GM19238 (cell line): ENCODE measurements at regions not wholly inside any gene's neighbourhood (a gene's known extent, or its start where the extent isn't known, plus 50 kb on each side); places are given as distances from the start of the nearest gene placed in this dataset.

Experiments
- DNase-seq: peaks from one replicate; pipeline ENCODE4 v3.0.0; 2011; ENCODE audit warnings: low spot score; ENCODE audit not compliant: insufficient read length

- no peak for DNase-seq
Measured at GRCh38 chr22:48135592-48135991, 1373.1 kb downstream of the TBC1D22A start.

GRCh38 chr22:48125416-48125815 lies 1363.0 kb downstream of the TBC1D22A start:
- DNase-seq = no peak

GRCh38 chr22:48121984-48122383 lies 1359.5 kb downstream of the TBC1D22A start:
- no peak for DNase-seq

- no peak for DNase-seq
Measured at GRCh38 chr22:48118654-48119053, 1356.2 kb downstream of the TBC1D22A start.

GRCh38 chr22:48116871-48117270 lies 1354.4 kb downstream of the TBC1D22A start:
- DNase-seq = no peak

DNA sequence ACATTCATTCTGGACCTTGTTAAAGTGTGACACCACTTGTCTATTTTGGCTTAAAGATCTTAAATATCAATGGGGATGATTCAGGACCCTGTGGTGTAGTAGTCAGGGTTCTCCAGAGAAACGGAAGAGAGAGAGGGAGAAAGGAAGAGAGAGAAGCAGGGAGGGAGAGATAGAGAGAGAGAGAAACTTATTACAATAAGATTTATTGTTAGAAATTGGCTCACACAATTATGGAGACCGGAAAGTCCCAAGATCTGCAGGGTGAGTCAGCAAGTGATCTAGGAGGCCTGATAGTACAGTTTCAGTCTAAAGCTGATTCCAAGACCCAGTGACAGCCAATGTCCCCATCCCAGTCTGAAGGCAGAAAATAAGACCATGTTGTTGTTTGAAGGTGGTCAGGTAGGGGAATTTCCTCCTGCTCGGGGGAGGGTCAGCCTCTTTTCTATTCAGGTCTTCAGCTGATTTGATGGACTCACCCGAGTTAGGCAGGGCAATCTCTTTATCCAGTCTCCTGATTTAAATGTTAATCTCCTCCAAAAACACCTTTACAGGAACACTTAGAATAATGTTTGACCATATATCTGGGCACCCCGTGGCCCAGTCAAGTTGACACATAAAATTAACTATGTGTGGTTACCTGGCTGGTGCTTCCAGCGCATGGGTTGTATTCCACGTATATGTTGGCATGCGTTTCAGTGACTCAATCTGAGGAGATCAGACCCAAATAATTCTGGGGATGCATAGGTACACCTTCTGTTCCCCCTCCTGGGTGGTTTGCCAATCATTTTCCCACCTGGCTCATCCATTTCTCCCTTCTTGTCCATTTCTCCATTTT lies 1350.5 kb downstream of the TBC1D22A start:
- no peak for DNase-seq

DNA sequence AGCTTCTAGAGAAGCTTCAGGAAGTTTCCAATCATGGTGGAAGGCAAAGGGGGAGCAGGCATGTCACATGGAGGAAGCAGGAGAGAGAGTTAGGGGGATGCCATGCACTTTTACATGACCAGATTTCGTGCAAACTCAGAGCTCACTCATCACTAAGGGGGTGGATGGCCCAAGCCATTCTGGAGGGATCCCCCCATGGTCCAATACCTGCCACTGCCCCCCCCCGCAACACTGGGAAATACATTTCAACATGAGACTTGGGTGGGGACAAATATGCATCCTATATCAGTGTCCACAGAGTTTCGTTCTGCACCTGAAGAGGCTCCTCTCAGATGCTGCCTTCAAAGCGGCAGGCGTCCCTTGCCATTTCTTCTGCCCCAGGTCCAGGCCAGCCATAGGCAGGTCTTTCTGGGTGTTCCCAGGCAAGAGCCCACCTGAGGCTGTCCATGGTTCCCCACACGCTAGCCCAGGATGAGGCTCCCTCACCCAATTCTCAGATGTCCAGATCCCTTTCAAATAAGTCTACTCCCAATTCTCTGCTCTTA lies 1344.3 kb downstream of the TBC1D22A start:
- DNase-seq = no peak

DNA sequence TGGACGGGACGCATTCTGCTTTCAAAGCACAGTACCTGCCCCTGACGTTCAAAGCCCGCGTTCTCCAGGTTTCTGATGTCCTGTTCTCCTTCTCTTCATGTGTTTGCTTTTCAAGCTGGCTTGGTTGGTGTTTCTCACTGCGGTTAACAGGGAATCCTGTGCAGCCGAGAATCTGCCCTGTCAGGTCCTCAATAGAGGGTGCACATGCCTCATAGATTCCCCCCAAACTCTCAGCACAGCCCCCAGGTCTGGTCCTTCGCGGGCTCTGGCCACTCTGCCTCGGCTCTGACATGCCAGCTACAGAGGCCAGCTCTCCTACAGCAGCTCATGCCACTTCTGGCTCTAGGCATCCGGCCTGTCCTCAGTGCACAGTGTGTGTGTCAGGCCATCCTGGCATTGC lies 1343.8 kb downstream of the TBC1D22A start:
- DNase-seq = no peak

DNA sequence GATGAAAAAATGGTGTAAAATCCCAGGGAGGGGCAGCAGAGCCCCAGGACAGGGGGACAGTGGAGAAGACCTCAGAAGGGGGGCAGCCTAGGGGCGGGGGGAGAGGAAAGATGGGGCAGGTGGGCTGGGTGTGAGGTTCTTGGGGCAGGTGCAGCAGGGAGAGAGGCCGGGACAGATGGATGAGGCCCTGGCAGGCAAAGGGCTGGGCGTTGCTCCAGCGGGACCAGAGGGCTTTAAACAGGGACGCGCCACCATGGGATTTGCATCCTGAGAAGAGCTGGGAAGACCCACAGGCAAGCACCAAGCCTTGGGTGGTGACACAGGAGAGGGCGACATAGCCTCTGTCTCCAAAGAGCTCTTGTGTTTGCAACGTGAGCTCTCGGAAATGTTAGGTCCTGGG lies 1342.8 kb downstream of the TBC1D22A start:
- no peak for DNase-seq

GRCh38 chr22:48104766-48105165 lies 1342.3 kb downstream of the TBC1D22A start:
- DNase-seq = no peak

DNA sequence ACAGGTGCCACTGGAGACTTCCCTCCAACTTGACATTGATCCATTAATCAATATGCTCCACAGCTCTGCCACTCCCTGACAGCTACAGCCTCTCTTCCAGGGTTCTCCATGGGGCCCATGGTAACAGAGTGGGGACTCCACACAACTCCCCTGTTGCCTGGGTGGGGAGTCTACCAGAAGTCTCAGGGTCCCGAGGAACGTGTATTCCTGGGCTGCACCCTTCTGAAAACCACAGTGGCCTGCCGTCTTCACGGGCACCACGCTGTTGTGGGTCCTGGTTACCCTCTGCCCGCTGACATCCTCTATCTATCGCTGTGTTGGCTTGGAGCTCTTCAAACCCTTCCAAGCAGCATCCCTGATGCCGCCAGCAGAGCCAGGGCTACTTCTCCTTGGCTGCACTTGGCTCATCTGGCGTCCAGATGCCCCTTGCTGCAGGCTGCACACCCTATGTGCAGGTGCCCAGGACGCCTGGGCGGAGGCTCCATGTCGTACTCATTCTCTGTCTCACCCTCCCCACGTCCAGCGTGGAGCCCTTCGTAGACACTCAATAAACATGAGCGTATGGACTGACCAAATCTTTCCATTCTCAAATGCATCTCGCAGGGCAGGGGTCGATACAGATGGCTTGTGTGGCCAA lies 1341.8 kb downstream of the TBC1D22A start:
- no peak for DNase-seq

GRCh38 chr22:48103126-48103875 lies 1340.9 kb downstream of the TBC1D22A start:
- DNase-seq = no peak

- DNase-seq = no peak
Measured at GRCh38 chr22:48102581-48102980, 1340.1 kb downstream of the TBC1D22A start.

DNA sequence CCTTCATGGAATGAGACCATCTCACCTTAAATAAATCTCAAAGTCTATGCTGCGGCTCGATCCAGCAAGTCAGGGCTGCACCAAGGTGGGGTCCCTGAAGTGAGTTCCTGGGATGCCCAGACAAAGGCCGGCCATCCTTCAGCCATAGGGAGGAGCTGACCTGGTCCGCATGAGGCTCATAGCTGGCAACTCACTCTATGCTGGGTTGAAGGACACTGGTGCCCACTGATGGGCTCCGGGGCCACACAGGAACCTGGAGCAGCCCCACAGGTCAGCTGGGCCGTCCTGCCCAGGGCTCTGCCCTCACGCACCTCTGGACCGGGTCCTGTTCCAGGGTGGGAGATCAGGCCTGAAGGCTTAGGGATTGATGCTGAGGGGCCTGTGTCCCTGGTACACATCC lies 1339.3 kb downstream of the TBC1D22A start:
- no peak for DNase-seq

DNA sequence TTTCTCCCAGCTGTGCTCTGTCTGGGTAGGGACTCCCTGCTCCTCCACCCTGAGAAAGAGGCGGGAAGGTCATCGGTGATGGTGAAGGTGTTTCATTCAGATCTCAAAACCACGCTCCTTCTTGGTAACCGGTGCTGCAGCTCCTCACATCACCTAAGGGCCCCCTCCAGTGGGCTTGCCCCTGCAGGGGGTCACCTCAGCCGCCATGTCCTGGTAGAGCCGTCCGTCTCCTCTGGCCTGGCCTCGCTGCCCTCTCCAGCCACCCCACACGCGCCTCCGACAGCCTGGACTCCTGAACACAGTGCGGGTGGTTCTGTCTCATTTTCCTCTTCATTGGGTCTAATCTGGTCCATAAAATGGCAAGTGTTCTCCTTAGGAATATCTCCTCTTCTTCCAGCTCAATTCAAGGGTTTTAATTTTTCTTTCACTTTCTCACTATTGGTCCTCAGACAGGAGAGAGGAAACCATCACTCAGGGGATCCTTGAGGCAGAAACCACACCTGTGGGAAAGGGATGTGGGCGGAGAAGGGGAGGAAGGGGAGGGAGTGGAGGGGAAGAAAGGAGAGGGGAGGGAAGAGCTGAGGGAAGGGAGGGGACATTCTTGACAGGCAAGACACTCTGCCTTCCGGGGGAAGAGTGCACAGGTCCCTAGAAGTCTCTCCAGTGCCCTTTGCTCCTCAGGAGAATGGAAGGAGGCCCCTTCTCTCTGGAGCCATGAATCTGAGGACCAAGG lies 1338.4 kb downstream of the TBC1D22A start:
- no peak for DNase-seq

- DNase-seq = no peak
Measured at GRCh38 chr22:48099671-48100070, 1337.2 kb downstream of the TBC1D22A start.

GRCh38 chr22:48099251-48099650 lies 1336.8 kb downstream of the TBC1D22A start:
- no peak for DNase-seq

- DNase-seq = no peak
Measured at GRCh38 chr22:48098921-48099245, 1336.4 kb downstream of the TBC1D22A start.

GRCh38 chr22:48098243-48098920 lies 1335.9 kb downstream of the TBC1D22A start:
- DNase-seq = peak; percentile 61

- DNase-seq = no peak
Measured at GRCh38 chr22:48097723-48098122, 1335.3 kb downstream of the TBC1D22A start.
